Large intestine (tissue), 3 donors: ENCODE measurements at regions not wholly inside any gene's neighbourhood (a gene's known extent, or its start where the extent isn't known, plus 50 kb on each side); places are given as distances from the start of the nearest gene placed in this dataset.

Source experiments
- DNase-seq, 2 donors: peaks; one replicate each; pipeline versions ENCODE4 v3.0.0 to v3.0.0-alpha.2; 2013
- H3K27ac ChIP-seq: one replicate; pipeline ENCODE4 v1.5.1; 2013; ENCODE audit warnings: low read length
- H3K27me3 ChIP-seq: 2 replicates; pipeline ENCODE4 v1.6.1; 2013; ENCODE audit warnings: low read length; ENCODE audit not compliant: control insufficient read depth, insufficient read depth
- H3K36me3 ChIP-seq: 2 replicates; pipeline ENCODE4 v1.6.1; 2013; ENCODE audit warnings: low read length; ENCODE audit not compliant: control insufficient read depth, insufficient read depth
- H3K4me1 ChIP-seq: one replicate; pipeline ENCODE4 v1.6.1; 2013; ENCODE audit warnings: low read length; ENCODE audit not compliant: control insufficient read depth, insufficient read depth
- H3K4me3 ChIP-seq: one replicate; pipeline ENCODE4 v1.5.1; 2013; ENCODE audit warnings: low read length
- H3K9me3 ChIP-seq: one replicate; pipeline ENCODE4 v1.6.1; 2013; ENCODE audit warnings: mild to moderate bottlenecking, low read depth, low read length, moderate library complexity; ENCODE audit not compliant: control insufficient read depth
- WGBS: methylation state at CpG from one replicate; pipeline ENCODE4 v1.1.5; 2013; ENCODE audit warnings: low lambda C conversion rate; ENCODE audit not compliant: insufficient coverage; 5-methylcytosine and 5-hydroxymethylcytosine counted together

DNA sequence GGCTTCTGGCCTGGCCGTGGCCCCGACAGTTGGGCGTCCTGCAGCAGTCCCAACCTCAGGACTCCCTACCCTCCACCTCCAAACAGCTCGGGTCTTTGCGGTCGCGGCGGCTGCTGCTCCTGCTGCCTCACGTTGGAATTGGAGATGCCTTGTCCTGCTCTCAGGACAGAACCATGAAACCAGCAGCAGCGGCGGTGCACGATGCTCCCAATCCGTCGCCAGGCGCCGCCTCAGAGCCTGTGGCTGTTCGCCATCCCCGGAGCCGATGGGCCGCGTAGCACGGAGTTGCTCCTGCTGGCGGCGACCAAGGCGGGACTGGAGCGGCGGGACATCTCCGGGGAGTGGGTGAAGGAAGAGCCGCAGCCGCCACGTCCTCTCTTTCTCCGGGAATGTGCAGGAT lies 1965.9 kb downstream of the TP53TG3F start:
- no peaks in the 10 kb centered on the region for H3K36me3 ChIP-seq
- H3K27me3 ChIP-seq, result no peaks in the 10 kb centered on the region
- no peak for DNase-seq
- no peak overlapping the region for H3K27ac ChIP-seq
- H3K4me3 ChIP-seq, result no peak overlapping the region
- H3K4me1 ChIP-seq, result no peaks in the 10 kb centered on the region
- peaks cover 5% of the 10 kb centered on the region for H3K9me3 ChIP-seq
- no CpG with 5 or more reads among the region's 32 CpGs for WGBS

DNA sequence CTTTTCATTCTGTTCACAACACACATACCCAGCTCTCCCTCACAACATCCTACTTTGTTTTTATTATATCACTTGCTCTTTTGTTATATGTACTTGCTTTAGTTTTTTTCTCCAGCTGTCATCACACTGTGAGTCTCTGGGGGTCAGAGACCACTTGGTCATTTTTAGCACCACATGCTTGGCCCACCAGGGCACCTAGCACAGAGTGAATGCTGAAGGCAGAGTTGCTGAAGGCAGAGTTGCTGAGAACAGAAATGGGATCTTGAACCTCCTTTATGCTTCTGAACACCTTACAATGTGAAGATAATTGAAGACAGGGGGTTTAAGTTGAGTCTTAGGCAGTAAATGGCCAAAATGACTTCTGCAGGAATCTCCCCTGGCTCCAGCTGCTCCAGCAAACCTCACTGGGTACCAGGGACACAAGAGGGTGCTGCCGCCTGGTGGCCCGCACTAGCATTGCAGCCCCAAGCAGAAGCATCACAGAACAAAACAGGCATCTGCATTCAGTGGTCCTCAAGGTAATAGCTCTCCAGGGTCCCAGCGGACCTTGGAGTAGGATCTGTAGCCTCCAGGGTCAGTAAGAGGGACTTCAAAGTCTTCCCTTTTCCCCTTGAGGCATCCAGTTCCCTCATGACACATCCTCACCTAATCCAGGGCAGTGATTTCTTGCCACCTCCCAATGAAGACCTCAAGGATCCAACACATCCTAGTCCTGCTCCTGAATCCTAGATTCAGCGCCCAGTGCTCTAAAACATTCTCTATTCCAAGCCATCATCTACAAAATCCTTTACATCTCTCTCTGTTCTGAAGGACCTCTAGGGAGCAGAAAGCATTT lies 1972.6 kb downstream of the TP53TG3F start:
- Histone ChIP-seq H3K27ac (no peak overlapping the region), H3K4me1 (no peaks in the 10 kb centered on the region), H3K36me3 (no peaks in the 10 kb centered on the region), H3K4me3 (no peak overlapping the region), H3K9me3 (no peaks in the 10 kb centered on the region), H3K27me3 (no peaks in the 10 kb centered on the region)
- no CpG with 5 or more reads among the region's 4 CpGs for WGBS
- DNase-seq, result no peak

- no peaks in the 10 kb centered on the region for H3K9me3 ChIP-seq
- no peaks in the 10 kb centered on the region for H3K27me3 ChIP-seq
- H3K36me3 ChIP-seq, result no peaks in the 10 kb centered on the region
- no peak for DNase-seq
- H3K4me1 ChIP-seq, result no peaks in the 10 kb centered on the region
- H3K27ac ChIP-seq, result no peak overlapping the region
- no peak overlapping the region for H3K4me3 ChIP-seq
These were observed 1981.5 kb downstream of the TP53TG3F start for GRCh38 chr16:35440875-35441274.

DNA sequence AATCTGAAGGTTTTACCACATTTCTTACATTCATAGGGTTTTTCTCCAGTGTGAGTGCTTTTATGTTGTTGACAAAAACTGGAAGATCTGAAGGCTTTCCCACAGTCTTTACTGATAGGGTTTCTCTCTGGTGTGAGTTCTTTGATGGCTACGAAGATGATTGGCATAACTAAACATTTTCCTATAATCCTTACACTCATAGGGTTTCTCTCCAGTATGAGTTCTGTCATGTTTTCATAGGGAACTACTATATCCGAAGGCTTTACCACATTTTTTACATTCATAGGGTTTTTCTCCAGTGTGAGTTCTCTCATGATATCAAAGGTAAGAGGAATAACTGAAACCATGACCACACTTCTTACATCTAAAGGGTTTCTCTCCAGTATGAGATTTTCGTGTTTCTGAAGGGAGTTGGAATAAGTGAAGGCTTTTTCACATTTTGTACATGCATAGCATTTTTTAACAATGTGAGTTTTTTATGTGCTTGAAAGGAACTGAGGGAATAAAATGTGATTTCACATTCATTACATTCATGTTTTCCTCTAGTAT lies 1987.7 kb downstream of the TP53TG3F start:
- WGBS, result 80% methylated on average over 1 of the region's 3 CpGs

GRCh38 chr16:35449663-35450062 lies 1990.3 kb downstream of the TP53TG3F start:
- Histone ChIP-seq H3K4me3 (no peak overlapping the region), H3K27me3 (no peaks in the 10 kb centered on the region), H3K4me1 (no peaks in the 10 kb centered on the region), H3K27ac (no peak overlapping the region), H3K9me3 (peaks cover 6% of the 10 kb centered on the region), H3K36me3 (no peaks in the 10 kb centered on the region)
- WGBS, result no CpG with 5 or more reads among the region's 2 CpGs
- DNase-seq, result no peak

More for the DNA sequence above, 1987.7 kb downstream of the TP53TG3F start:
- H3K4me3 ChIP-seq, result no peak overlapping the region
- DNase-seq, result no peak
- peaks cover under 1% of the 10 kb centered on the region for H3K9me3 ChIP-seq
- no peaks in the 10 kb centered on the region for H3K4me1 ChIP-seq
- H3K36me3 ChIP-seq, result no peaks in the 10 kb centered on the region
- no peak overlapping the region for H3K27ac ChIP-seq
- no peaks in the 10 kb centered on the region for H3K27me3 ChIP-seq

GRCh38 chr16:35450648-35451047 lies 1991.2 kb downstream of the TP53TG3F start:
- WGBS, result no CpG with 5 or more reads among the region's 2 CpGs

GRCh38 chr16:35452471-35452870 lies 1993.1 kb downstream of the TP53TG3F start:
- WGBS, result no CpG with 5 or more reads among the region's 13 CpGs
- Histone ChIP-seq H3K36me3 (no peaks in the 10 kb centered on the region), H3K27me3 (no peaks in the 10 kb centered on the region), H3K27ac (no peak overlapping the region), H3K4me1 (no peaks in the 10 kb centered on the region), H3K4me3 (no peak overlapping the region), H3K9me3 (peaks cover 6% of the 10 kb centered on the region)
- no peak for DNase-seq

More at GRCh38 chr16:35450648-35451047, 1991.2 kb downstream of the TP53TG3F start:
- peaks cover 6% of the 10 kb centered on the region for H3K9me3 ChIP-seq
- no peaks in the 10 kb centered on the region for H3K27me3 ChIP-seq
- no peak overlapping the region for H3K27ac ChIP-seq
- no peak overlapping the region for H3K4me3 ChIP-seq
- H3K4me1 ChIP-seq, result no peaks in the 10 kb centered on the region
- no peaks in the 10 kb centered on the region for H3K36me3 ChIP-seq
- DNase-seq, result no peak

- H3K9me3 ChIP-seq, result no peaks in the 10 kb centered on the region
- 0% methylated on average over 1 of the region's 1 CpG for WGBS
These were observed 2003.9 kb downstream of the TP53TG3F start for GRCh38 chr16:35463358-35463757.

DNA sequence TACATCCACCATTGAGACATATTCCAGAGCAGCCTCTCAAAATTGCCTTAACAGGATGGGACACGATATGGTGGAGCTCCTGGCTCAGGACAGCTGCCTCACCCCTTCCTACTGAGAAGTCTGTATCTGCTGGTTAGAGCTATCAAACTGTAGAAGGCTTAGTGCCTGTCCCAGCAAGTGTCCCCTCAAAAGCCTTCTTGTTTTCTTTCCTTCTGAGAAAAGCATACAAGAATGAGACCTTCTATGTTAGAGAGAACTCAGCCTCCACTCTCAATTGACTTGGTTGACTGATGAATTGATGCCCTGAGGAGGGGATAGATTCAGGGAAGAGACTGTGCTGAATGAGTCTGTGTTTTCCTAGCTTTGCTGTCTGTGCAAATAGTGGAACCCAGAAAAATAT lies 2020.9 kb downstream of the TP53TG3F start:
- no peaks in the 10 kb centered on the region for H3K9me3 ChIP-seq
- H3K4me1 ChIP-seq, result no peaks in the 10 kb centered on the region
- H3K27ac ChIP-seq, result no peak overlapping the region
- H3K27me3 ChIP-seq, result no peaks in the 10 kb centered on the region
- H3K4me3 ChIP-seq, result no peak overlapping the region
- no peaks in the 10 kb centered on the region for H3K36me3 ChIP-seq
- no peak for DNase-seq
- WGBS, result no CpG with 5 or more reads among the region's 1 CpG

More at GRCh38 chr16:35463358-35463757, 2003.9 kb downstream of the TP53TG3F start:
- H3K4me1 ChIP-seq, result no peaks in the 10 kb centered on the region
- no peak overlapping the region for H3K4me3 ChIP-seq
- no peak overlapping the region for H3K27ac ChIP-seq
- no peaks in the 10 kb centered on the region for H3K36me3 ChIP-seq
- no peak for DNase-seq
- H3K27me3 ChIP-seq, result no peaks in the 10 kb centered on the region

DNA sequence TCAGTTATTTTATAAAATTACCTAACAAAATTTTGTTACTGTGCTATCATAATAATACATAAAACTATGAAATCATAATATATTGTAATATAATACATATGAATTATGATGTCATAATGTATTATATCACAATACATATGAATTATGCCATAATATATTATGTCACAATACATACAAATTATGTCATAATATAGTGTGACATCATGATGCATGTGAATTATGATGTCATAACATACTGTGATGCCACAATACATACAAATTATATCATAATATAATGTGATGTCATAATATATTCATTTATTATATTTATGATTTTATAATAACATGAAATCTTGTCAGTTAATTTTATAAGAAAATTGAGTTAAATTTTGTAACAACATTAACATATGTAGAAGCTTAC lies 2021.6 kb downstream of the TP53TG3F start:
- Histone ChIP-seq H3K27ac (no peak overlapping the region), H3K4me3 (no peak overlapping the region), H3K9me3 (peaks cover 4% of the 10 kb centered on the region), H3K27me3 (no peaks in the 10 kb centered on the region), H3K4me1 (no peaks in the 10 kb centered on the region), H3K36me3 (no peaks in the 10 kb centered on the region)
- DNase-seq, result no peak

DNA sequence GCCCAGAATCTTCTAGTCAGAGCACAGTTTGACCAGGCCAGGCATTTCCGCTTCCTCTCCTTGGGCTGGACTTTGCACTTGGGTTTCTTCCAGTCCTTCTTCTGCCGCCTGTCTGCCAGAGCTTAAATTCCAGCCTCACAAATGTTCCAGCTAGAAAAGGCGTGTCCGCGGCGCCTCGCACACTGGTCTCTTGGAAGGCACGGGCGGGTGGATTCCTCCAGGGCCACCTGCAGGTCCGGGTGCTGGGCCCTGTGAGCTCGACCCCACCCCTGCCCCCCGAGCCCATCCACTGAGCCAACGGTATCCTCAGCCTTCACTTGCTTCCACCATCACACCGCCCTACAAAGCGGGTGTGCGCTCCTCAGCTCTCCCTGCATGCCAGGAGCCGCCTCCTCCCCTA lies 2026.5 kb downstream of the TP53TG3F start:
- Histone ChIP-seq H3K27ac (no peak overlapping the region), H3K9me3 (peaks cover 7% of the 10 kb centered on the region), H3K4me3 (no peak overlapping the region), H3K27me3 (no peaks in the 10 kb centered on the region), H3K4me1 (no peaks in the 10 kb centered on the region), H3K36me3 (no peaks in the 10 kb centered on the region)
- no peak for DNase-seq
- no CpG with 5 or more reads among the region's 17 CpGs for WGBS
